ENCODE measurements at regions not wholly inside any gene's neighbourhood (a gene's known extent, or its start where the extent isn't known, plus 50 kb on each side); places are given as distances from the start of the nearest gene placed in this dataset.

GRCh38 chr2:183255411-183255810, 131.2 kb downstream of the NUP35 start:
- Mint-ChIP-seq H3K4me1 (ENCODE audit: low read depth) (no peaks in the 10 kb centered on the region), H3K36me3 (ENCODE audit: low read depth) (no peaks in the 10 kb centered on the region), H3K9me3 (no peaks in the 10 kb centered on the region), H3K27me3 (no peaks in the 10 kb centered on the region), H3K27ac (no peak overlapping the region), H3K4me3 (no peak overlapping the region)
- Histone ChIP-seq H3K4me1 (ENCODE audit: insufficient read depth, low read length) (no peaks in the 10 kb centered on the region), H3K27me3 (ENCODE audit: control insufficient read depth in 1 of 2, insufficient read depth in 2 of 2, low read length in 2 of 2) (no peaks in the 10 kb centered on the region), H3K4me3 (ENCODE audit: low read length) (no peak overlapping the region), H3K9me3 (ENCODE audit: control insufficient read depth in 1 of 2, insufficient read depth in 1 of 2, low read length in 2 of 2) (peaks cover 0 to 2% of the 10 kb centered on the region in 2 experiments), H3K36me3 (ENCODE audit: insufficient read depth, low read length) (no peaks in the 10 kb centered on the region), H3K27ac (ENCODE audit: low read depth in 1 of 2, low read length in 2 of 2) (no peak overlapping the region)
- intact Hi-C loops (cut with DNase I, micrococcal nuclease): no loop called here
- ATAC-seq (ENCODE audit: poor library complexity): no peak
- TF ChIP-seq CTCF (IDR thresholded peaks at IDR 0.05): no peak
- ChIA-PET POLR2A (no interaction called here), CTCF (no interaction called here)
- DNase-seq: no peak

DNA sequence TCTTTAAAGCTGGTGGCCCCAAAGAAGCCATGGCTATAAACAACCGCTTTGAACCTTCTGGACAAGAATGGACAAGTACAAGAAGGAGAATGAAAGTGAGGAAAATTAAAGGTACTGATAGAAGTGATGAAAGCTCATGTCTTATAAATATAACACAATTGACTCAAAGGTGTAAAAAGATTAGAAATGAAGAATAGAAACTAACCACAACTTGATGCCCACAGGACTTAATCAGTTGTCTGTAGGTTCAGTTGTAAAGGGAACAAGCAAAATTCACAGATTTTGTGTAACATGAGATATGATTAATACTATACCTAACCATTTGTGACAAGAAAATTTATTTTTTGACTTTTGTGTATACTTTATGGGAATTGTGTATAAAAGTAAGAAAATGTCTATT, 135.7 kb downstream of the NUP35 start:
- H3K27me3 ChIP-seq (ENCODE audit: control insufficient read depth in 1 of 2, insufficient read depth in 2 of 2, low read length in 2 of 2): no peaks in the 10 kb centered on the region
- POLR2A ChIA-PET: no interaction called here

DNA sequence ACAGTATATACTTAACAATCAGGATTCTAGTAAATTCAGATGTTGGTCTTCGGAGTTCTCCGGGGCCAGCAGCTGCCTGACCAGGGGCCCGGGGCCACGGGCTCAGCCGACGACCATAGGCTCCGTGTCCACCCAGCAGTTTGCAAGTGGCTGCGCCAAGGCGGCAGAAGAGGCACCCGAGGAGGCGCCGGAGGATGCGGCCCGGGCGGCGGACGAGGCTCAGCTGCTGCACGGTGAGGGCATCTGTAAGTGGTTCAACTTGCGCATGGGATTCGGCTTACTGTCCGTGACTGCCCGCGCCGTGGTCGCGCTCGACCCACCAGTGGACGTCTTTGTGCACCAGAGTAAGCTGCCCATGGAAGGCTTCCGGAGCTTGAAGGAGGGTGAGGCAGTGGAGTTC, 136.3 kb downstream of the NUP35 start:
- H3K4me1 Mint-ChIP-seq (ENCODE audit: low read depth): no peaks in the 10 kb centered on the region
- ChIA-PET POLR2A (no interaction called here), CTCF (no interaction called here)
- no peak for TF ChIP-seq CTCF (IDR thresholded peaks at IDR 0.05)
- H3K4me1 ChIP-seq (ENCODE audit: insufficient read depth, low read length): no peaks in the 10 kb centered on the region
- no peaks in the 10 kb centered on the region for H3K36me3 ChIP-seq (ENCODE audit: insufficient read depth, low read length)
- H3K36me3 Mint-ChIP-seq (ENCODE audit: low read depth): no peaks in the 10 kb centered on the region
- no peak overlapping the region for H3K27ac ChIP-seq (ENCODE audit: low read depth in 1 of 2, low read length in 2 of 2)
- no peak overlapping the region for H3K4me3 Mint-ChIP-seq
- no peak overlapping the region for H3K27ac Mint-ChIP-seq
- no peak overlapping the region for H3K4me3 ChIP-seq (ENCODE audit: low read length)
- no peaks in the 10 kb centered on the region for H3K27me3 Mint-ChIP-seq
- DNase-seq: peak in 1 of 14 experiments; percentile 6
- no peak for ATAC-seq (ENCODE audit: poor library complexity)
- peaks cover 0 to 19% of the 10 kb centered on the region in 2 experiments for H3K9me3 ChIP-seq (ENCODE audit: control insufficient read depth in 1 of 2, insufficient read depth in 1 of 2, low read length in 2 of 2)
- no peaks in the 10 kb centered on the region for H3K27me3 ChIP-seq (ENCODE audit: control insufficient read depth in 1 of 2, insufficient read depth in 2 of 2, low read length in 2 of 2)
- H3K9me3 Mint-ChIP-seq: peaks cover 3% of the 10 kb centered on the region
- intact Hi-C loops (cut with DNase I, micrococcal nuclease): no loop called here

More for the DNA sequence above, 135.7 kb downstream of the NUP35 start:
- no peaks in the 10 kb centered on the region for H3K36me3 Mint-ChIP-seq (ENCODE audit: low read depth)
- no peaks in the 10 kb centered on the region for H3K4me1 Mint-ChIP-seq (ENCODE audit: low read depth)
- Histone ChIP-seq H3K36me3 (ENCODE audit: insufficient read depth, low read length) (no peaks in the 10 kb centered on the region), H3K4me1 (ENCODE audit: insufficient read depth, low read length) (no peaks in the 10 kb centered on the region), H3K4me3 (ENCODE audit: low read length) (no peak overlapping the region), H3K9me3 (ENCODE audit: control insufficient read depth in 1 of 2, insufficient read depth in 1 of 2, low read length in 2 of 2) (peaks cover 0 to 15% of the 10 kb centered on the region in 2 experiments), H3K27ac (ENCODE audit: low read depth in 1 of 2, low read length in 2 of 2) (no peak overlapping the region)
- H3K4me3 Mint-ChIP-seq: no peak overlapping the region
- no peak overlapping the region for H3K27ac Mint-ChIP-seq
- ATAC-seq (ENCODE audit: poor library complexity) (no peak), DNase-seq (no peak)
- no peak for TF ChIP-seq CTCF (IDR thresholded peaks at IDR 0.05)
- H3K9me3 Mint-ChIP-seq: peaks cover 3% of the 10 kb centered on the region
- H3K27me3 Mint-ChIP-seq: no peaks in the 10 kb centered on the region
- intact Hi-C loops (cut with DNase I, micrococcal nuclease): no loop called here
- CTCF ChIA-PET: no interaction called here
